NT2/D1 (cell line): ENCODE measurements at regions not wholly inside any gene's neighbourhood (a gene's known extent, or its start where the extent isn't known, plus 50 kb on each side); places are given as distances from the start of the nearest gene placed in this dataset.
"Not testable (repeated sequence)": the region's sequence is repeated elsewhere in the genome, so short reads cannot be mapped to it uniquely, and the experiment has no call there.

Experiments
- DNase-seq: peaks from one replicate; pipeline ENCODE4 v3.0.0-alpha.2; 2011; ENCODE audit warnings: low read depth, low spot score
- H3K27me3 ChIP-seq: 2 replicates; pipeline ENCODE4 v1.6.0; 2011; ENCODE audit warnings: mild to moderate bottlenecking; ENCODE audit not compliant: insufficient read length, insufficient read depth
- H3K36me3 ChIP-seq: 2 replicates; pipeline ENCODE4 v1.6.1; 2011; ENCODE audit warnings: mild to moderate bottlenecking, low read length, mixed read lengths; ENCODE audit not compliant: insufficient read depth, insufficient read length
- H3K4me1 ChIP-seq: 2 replicates; pipeline ENCODE4 v1.5.1; 2011; ENCODE audit not compliant: insufficient read depth, insufficient read length
- H3K4me3 ChIP-seq: 2 replicates; pipeline ENCODE4 v1.5.1; 2011; ENCODE audit warnings: low read depth; ENCODE audit not compliant: insufficient read length
- H3K9ac ChIP-seq: 2 replicates; pipeline ENCODE4 v1.6.0; 2011; ENCODE audit warnings: low read depth; ENCODE audit not compliant: insufficient read length
- H3K9me3 ChIP-seq: 2 replicates; pipeline ENCODE4 v1.5.1; 2011; ENCODE audit warnings: mild to moderate bottlenecking, low read length; ENCODE audit not compliant: insufficient read depth
- SUZ12 ChIP-seq: IDR thresholded peaks from 2 replicates; pipeline ENCODE4 v1.6.1; 2011; ENCODE audit not compliant: insufficient read length, insufficient read depth; ENCODE audit errors: extremely low read depth
- YY1 ChIP-seq: IDR thresholded peaks from 2 replicates; pipeline ENCODE4 v1.6.1; 2011; ENCODE audit not compliant: insufficient read length, insufficient read depth
- ZNF274 ChIP-seq: IDR thresholded peaks from 2 replicates; pipeline ENCODE4 v1.6.1; 2011; ENCODE audit warnings: mild to moderate bottlenecking, low read depth, low read length

GRCh38 chr13:44860454-44860853 is 128.8 kb downstream of the NUFIP1 start:
- Histone ChIP-seq H3K9ac (no peak overlapping the region), H3K4me3 (no peak overlapping the region), H3K27me3 (no peaks in the 10 kb centered on the region), H3K9me3 (no peaks in the 10 kb centered on the region), H3K4me1 (no peaks in the 10 kb centered on the region), H3K36me3 (no peaks in the 10 kb centered on the region)
- DNase-seq = no peak
- no peak for TF ChIP-seq ZNF274
- no peak for TF ChIP-seq SUZ12

DNA sequence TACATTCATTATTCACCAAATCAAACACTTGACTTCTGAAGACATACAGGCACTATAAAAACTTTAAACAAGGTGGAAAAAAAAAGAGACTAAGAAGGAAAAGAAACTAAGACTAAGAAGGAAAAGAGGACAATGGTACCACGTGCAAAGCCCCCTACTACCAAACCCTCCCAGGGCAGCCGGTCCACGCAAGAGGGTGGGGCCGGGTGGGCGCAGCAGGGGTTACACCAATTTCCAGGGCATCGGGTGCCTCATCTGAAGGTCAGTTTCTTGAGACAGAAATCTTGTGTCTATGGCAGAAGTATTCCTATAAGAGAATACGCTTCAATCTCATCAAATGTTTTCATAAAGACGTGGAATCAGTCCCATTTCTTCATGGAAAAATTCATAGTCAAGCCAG is 131.5 kb downstream of the NUFIP1 start:
- no peaks in the 10 kb centered on the region for H3K27me3 ChIP-seq
- no peaks in the 10 kb centered on the region for H3K4me1 ChIP-seq
- no peak overlapping the region for H3K9ac ChIP-seq
- H3K36me3 ChIP-seq = no peaks in the 10 kb centered on the region
- no peak overlapping the region for H3K4me3 ChIP-seq
- no peak for DNase-seq
- no peaks in the 10 kb centered on the region for H3K9me3 ChIP-seq
- TF ChIP-seq ZNF274 (no peak), SUZ12 (no peak), YY1 (no peak)

DNA sequence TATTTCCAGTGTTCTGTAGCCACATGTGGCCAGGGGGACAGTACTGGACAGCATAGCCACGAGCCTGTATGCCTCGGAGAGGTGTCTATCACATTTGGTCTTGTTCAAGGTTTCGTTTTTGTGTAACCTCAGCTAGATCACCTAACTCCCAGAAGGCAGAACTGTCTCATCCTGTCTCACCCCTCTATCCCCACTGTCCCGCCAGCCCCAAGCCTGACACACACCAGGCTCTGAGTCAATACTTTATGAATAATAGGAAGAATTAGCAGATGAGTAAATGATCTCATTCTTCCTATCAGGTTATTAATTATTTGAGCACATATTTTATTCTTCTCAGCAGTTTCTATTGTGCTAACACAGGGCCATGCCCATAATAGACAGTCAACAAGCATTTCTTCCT is 132.2 kb downstream of the NUFIP1 start:
- H3K4me3 ChIP-seq = no peak overlapping the region
- no peaks in the 10 kb centered on the region for H3K4me1 ChIP-seq
- H3K36me3 ChIP-seq = no peaks in the 10 kb centered on the region
- no peak for DNase-seq
- no peaks in the 10 kb centered on the region for H3K27me3 ChIP-seq
- H3K9ac ChIP-seq = no peak overlapping the region
- TF ChIP-seq YY1 = no peak
- no peak for TF ChIP-seq ZNF274
- TF ChIP-seq SUZ12 = no peak
- no peaks in the 10 kb centered on the region for H3K9me3 ChIP-seq

- DNase-seq = no peak
- no peak overlapping the region for H3K9ac ChIP-seq
- H3K27me3 ChIP-seq = no peaks in the 10 kb centered on the region
- no peaks in the 10 kb centered on the region for H3K4me1 ChIP-seq
- no peaks in the 10 kb centered on the region for H3K36me3 ChIP-seq
- H3K4me3 ChIP-seq = no peak overlapping the region
- no peaks in the 10 kb centered on the region for H3K9me3 ChIP-seq
- TF ChIP-seq SUZ12 (no peak), ZNF274 (no peak), YY1 (no peak)
Observed at GRCh38 chr13:44855860-44856259, 133.4 kb downstream of the NUFIP1 start.

- H3K4me3 ChIP-seq = no peak overlapping the region
- TF ChIP-seq ZNF274 (no peak), YY1 (no peak), SUZ12 (no peak)
- no peak for DNase-seq
Observed at GRCh38 chr13:44854313-44855060, 134.8 kb downstream of the NUFIP1 start.

DNA sequence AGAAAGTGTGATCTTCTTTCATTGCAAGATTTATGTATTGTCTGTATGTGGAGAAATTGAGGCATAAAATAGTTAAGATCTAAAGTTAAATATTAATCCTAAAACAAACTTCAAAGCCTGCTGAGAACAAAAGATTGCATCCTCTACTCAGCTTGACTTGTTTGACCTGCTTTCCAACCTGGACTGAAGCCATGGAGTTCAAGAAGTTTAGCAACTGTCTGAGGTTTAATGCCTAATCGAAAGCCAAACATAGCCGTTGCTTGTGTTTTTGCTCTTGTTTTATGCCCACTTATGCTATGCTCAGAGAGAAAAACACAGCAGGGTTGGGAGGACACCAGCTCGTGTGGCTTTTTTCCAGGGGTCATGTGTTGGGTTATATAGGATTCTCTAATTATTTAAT is 135.6 kb downstream of the NUFIP1 start:
- Histone ChIP-seq H3K9me3 (no peaks in the 10 kb centered on the region), H3K9ac (no peak overlapping the region), H3K4me1 (no peaks in the 10 kb centered on the region), H3K4me3 (no peak overlapping the region), H3K27me3 (no peaks in the 10 kb centered on the region), H3K36me3 (no peaks in the 10 kb centered on the region)
- TF ChIP-seq ZNF274 (no peak), SUZ12 (no peak), YY1 (no peak)
- DNase-seq = no peak

More at GRCh38 chr13:44854313-44855060, 134.8 kb downstream of the NUFIP1 start:
- H3K36me3 ChIP-seq = no peaks in the 10 kb centered on the region
- no peaks in the 10 kb centered on the region for H3K27me3 ChIP-seq
- H3K9me3 ChIP-seq = no peaks in the 10 kb centered on the region
- no peaks in the 10 kb centered on the region for H3K4me1 ChIP-seq
- H3K9ac ChIP-seq = no peak overlapping the region

DNA sequence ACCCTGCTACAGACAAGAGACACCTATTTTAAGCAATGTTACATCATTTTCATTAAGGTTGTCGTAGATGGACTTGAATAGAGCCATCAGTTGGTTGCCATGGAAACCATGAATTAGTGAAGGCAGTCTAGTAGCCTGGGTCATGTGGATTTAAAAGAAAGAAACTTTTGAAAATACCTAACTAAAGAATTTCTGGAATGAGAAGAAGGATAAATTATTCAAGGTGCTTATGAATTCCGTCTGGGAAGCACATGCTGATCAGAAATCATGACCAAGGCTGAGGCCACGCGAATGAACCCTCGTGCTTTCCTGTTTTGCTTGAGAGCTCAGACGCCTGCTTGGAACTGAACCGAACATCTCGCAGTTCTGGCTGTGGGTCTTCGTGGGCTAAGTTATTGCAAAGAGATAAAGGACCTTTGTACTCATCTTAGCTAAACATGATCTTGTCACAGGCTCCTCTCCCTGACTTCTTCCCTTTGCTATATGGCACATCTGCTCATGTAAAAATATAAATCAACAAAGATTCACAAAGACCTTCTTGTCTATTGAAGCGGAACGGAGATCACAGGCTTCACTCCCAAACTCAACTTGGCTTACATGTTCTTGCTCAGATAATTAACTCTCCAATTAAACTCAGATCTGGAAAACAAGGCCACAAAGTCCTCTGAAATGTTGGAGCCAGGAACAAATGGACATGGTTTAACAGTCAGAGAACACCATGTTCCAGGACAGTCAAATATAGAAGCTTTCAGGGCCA is 140.2 kb downstream of the NUFIP1 start:
- no peaks in the 10 kb centered on the region for H3K9me3 ChIP-seq
- no peak overlapping the region for H3K9ac ChIP-seq
- H3K36me3 ChIP-seq = no peaks in the 10 kb centered on the region
- no peaks in the 10 kb centered on the region for H3K4me1 ChIP-seq
- DNase-seq = no peak
- TF ChIP-seq YY1 = no peak
- no peak for TF ChIP-seq SUZ12
- TF ChIP-seq ZNF274 = no peak
- H3K4me3 ChIP-seq = no peak overlapping the region
- H3K27me3 ChIP-seq = no peaks in the 10 kb centered on the region

- not testable (repeated sequence) for H3K9me3 ChIP-seq, DNase-seq, H3K36me3 ChIP-seq, H3K4me1 ChIP-seq, H3K9ac ChIP-seq, H3K4me3 ChIP-seq, H3K27me3 ChIP-seq
Observed at GRCh38 chr13:44845281-44846058, 143.8 kb downstream of the NUFIP1 start.
